ENCODE measurements at regions not wholly inside any gene's neighbourhood (a gene's known extent, or its start where the extent isn't known, plus 50 kb on each side); places are given as distances from the start of the nearest gene placed in this dataset.

GRCh38 chr5:39521098-39521860, 96.5 kb upstream of the DAB2 start:
- no peak for TF ChIP-seq CTCF (conservative IDR thresholded peaks at IDR 0.05; ENCODE audit: low read depth, low read length)
- no peak for TF ChIP-seq EZH2 (IDR thresholded peaks at IDR 0.05; ENCODE audit: borderline replicate concordance, low read depth, low read length, poor library complexity, severe bottlenecking)

All from A673 (cell line).